ENCODE measurements at regions not wholly inside any gene's neighbourhood (a gene's known extent, or its start where the extent isn't known, plus 50 kb on each side); places are given as distances from the start of the nearest gene placed in this dataset.
A peak's percentile ranks its signal among the peaks of the same experiment; 100 is the strongest.

- DNase-seq, result no peak
Observed at GRCh38 chr7:22622116-22622785, 104.7 kb upstream of the IL6 start.

- no peak for DNase-seq
Observed at GRCh38 chr7:22618528-22618927, 108.5 kb upstream of the IL6 start.

- no peak for DNase-seq
Observed at GRCh38 chr7:22617166-22617565, 109.8 kb upstream of the IL6 start.

- DNase-seq, result no peak
Observed at GRCh38 chr7:22613496-22613895, 113.5 kb upstream of the IL6 start.

- no peak for DNase-seq
Observed at GRCh38 chr7:22612776-22613175, 112.8 kb upstream of the STEAP1B start.

- DNase-seq, result no peak
Observed at GRCh38 chr7:22611758-22612079, 111.7 kb upstream of the STEAP1B start.

- DNase-seq, result no peak
Observed at GRCh38 chr7:22610951-22611757, 111.2 kb upstream of the STEAP1B start.

GRCh38 chr7:22610263-22610662, 110.3 kb upstream of the STEAP1B start:
- no peak for DNase-seq

GRCh38 chr7:22607180-22607579, 107.2 kb upstream of the STEAP1B start:
- DNase-seq, result no peak

- no peak for DNase-seq
Observed at GRCh38 chr7:22604246-22604645, 104.3 kb upstream of the STEAP1B start.

GRCh38 chr7:22601812-22602565, 102.0 kb upstream of the STEAP1B start:
- peak; percentile 44 for DNase-seq

GRCh38 chr7:22601408-22601807, 101.4 kb upstream of the STEAP1B start:
- no peak for DNase-seq

- DNase-seq, result no peak
Observed at GRCh38 chr7:22601003-22601402, 101.0 kb upstream of the STEAP1B start.

- no peak for DNase-seq
Observed at GRCh38 chr7:22598318-22598920, 98.4 kb upstream of the STEAP1B start.

- no peak for DNase-seq
Observed at GRCh38 chr7:22597844-22598243, 97.9 kb upstream of the STEAP1B start.

GRCh38 chr7:22596763-22597400, 96.9 kb upstream of the STEAP1B start:
- DNase-seq, result no peak

- DNase-seq, result no peak
Observed at GRCh38 chr7:22594020-22594419, 94.0 kb upstream of the STEAP1B start.

- DNase-seq, result no peak
Observed at GRCh38 chr7:22591271-22591670, 91.3 kb upstream of the STEAP1B start.

GRCh38 chr7:22589641-22590201, 89.7 kb upstream of the STEAP1B start:
- peak; percentile 84 for DNase-seq

GRCh38 chr7:22588351-22588750, 88.4 kb upstream of the STEAP1B start:
- DNase-seq, result no peak

- no peak for DNase-seq
Observed at GRCh38 chr7:22587322-22587721, 87.3 kb upstream of the STEAP1B start.

GRCh38 chr7:22586786-22587140, 86.8 kb upstream of the STEAP1B start:
- no peak for DNase-seq

Data from right hindlimb (tissue), 1 donor.